ENCODE measurements at regions not wholly inside any gene's neighbourhood (a gene's known extent, or its start where the extent isn't known, plus 50 kb on each side); places are given as distances from the start of the nearest gene placed in this dataset.
"Not testable (repeated sequence)": the region's sequence is repeated elsewhere in the genome, so short reads cannot be mapped to it uniquely, and the experiment has no call there.

- DNase-seq: no peak
Measured at GRCh38 chr6:68233623-68234022, 401.5 kb upstream of the ADGRB3 start.

DNA sequence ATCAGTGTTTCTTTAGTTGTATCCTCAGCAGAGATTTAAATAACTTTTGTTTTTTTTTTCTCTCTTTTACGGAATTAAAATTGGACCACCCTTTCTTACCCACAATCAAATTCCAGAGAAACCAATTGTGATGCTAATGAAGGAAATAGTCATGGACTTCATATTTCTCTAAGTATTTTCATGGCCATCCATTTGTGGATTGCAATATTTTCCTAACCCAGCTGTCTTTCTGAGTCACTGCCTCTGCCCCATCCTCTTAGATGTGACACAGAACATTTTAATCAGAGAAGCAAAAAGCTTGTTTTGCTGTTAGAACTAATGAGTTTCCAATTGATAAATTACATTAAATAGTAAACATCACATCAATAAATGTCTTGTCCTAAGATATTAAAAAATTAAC, 405.5 kb upstream of the ADGRB3 start:
- DNase-seq: no peak

- peak; percentile 5 for DNase-seq
Measured at GRCh38 chr6:68226460-68226859, 408.6 kb upstream of the ADGRB3 start.

GRCh38 chr6:68225729-68226128, 409.4 kb upstream of the ADGRB3 start:
- DNase-seq: no peak

DNA sequence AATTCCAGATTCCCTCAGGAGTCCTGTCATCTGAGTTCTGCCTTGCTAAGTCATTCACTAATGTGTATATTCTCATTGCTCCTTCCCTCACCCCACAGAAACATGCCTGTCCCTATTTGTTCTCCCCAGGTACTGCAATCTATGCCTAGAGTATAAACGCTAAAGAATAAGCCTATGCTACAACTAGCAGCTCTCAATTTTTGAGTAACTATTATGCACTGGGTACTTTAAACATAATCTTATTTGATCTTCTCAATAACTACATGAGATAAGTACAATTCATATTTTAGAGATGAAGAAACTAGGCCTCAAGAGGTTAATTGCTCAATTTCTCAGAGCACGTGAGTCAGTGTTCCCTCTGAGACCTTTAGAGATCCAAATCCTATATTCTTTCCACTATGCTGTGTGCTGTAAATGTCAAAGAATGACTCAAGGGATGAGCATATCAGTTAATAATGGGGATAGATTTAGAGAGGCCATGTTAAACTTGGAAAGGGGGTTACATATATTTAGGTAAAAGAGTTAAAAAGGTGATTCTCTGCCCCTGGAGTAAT, 423.8 kb upstream of the ADGRB3 start:
- no peak for DNase-seq

- not testable (repeated sequence) for DNase-seq
Measured at GRCh38 chr6:68207612-68208011, 427.5 kb upstream of the ADGRB3 start.

DNA sequence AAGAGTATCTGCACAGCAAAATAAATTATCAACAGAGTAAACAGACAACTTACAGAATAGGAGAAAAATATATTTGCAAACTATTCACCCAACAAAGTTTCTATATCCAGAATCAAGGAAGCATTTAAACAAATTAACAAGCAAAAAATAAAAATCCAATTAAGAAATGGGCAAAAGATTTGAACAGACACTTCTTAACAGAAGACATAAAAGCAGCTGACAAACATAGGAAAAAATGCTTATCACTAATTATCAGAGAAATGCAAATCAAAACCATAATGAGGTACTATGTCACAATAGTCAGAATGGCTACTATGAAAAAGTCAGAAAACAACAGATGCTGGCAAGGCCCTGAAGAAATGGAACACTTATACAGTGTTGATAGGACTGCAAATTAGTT, 434.2 kb upstream of the ADGRB3 start:
- no peak for DNase-seq

- DNase-seq: no peak
Measured at GRCh38 chr6:68197356-68197755, 437.7 kb upstream of the ADGRB3 start.

DNA sequence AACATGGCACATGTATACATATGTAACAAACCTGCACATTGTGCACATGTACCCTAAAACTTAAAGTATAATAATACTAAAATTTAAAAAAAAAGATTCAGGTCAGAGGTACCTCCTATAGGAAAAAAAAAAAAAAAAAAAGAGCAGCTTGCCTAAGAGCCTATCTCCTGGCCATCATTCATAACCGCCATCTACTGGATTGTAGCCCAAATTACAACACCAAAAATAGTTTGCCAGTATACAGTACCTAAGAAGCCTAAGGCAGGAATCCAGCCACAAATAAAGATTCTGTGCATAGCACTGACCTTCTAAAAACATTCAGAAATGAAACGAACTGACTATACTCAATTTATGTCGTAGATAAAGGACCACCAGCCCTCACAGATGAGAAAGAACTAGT, 438.4 kb upstream of the ADGRB3 start:
- peak; percentile 1 for DNase-seq

GRCh38 chr6:68195753-68196152, 439.3 kb upstream of the ADGRB3 start:
- DNase-seq: not testable (repeated sequence)

- no peak for DNase-seq
Measured at GRCh38 chr6:68194846-68195478, 440.1 kb upstream of the ADGRB3 start.

DNA sequence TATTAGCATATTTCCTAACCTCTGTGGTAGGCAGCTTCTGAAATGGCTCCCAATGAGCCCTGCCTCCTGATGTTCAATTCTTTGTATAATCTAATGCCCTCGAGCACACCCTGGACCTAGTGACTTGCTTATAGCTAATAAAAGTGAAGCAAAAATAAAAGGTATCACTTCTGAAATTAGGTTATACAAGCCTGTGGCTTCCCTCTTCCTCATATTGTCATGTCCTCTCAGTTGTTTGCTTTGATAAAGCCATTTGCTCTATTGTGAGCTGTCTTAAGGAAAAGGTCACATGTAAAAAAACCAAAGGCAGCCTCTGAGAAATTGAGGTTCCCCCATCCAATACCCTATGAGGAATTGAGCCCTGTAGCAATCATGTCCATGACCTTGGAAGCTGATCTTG, 442.1 kb upstream of the ADGRB3 start:
- DNase-seq: no peak

GRCh38 chr6:68189217-68189815, 445.8 kb upstream of the ADGRB3 start:
- no peak for DNase-seq

DNA sequence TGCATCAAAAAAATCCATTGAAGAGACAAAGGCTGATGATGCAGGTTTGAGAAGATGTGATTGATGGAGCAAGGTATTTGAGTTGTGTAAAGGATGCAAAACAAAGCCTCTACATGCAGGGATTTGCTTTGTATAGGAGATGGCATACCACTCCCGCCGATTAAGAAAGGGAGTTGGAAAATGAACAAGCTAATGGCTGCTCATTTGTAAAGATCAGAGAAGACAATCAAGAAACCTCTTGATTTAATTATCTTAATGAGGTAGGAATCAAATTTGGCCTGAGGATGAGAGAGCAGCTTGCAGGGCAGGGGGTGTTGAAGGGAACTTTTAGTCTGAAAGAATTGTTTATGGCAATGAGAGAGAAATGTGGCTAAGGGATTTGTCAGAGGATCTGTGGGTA, 448.2 kb upstream of the ADGRB3 start:
- no peak for DNase-seq

DNA sequence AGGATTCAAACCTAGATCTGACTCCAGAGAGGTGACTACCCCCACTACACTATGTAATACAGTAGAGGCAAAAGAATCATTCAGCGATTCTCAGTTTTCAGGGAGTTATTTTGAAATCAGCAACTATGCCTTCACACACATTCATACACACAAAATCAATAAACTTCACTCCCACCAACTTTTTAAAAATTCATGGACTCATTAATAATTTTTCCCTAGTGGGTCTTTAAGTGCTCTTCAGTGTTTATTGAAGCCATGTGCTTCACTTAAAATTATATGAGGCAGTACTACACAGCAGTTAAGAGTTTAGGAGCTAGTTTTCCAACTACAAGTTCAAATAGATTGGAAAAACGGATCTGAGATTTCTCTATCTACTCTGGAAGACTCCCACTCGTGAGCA, 452.7 kb upstream of the ADGRB3 start:
- no peak for DNase-seq

DNA sequence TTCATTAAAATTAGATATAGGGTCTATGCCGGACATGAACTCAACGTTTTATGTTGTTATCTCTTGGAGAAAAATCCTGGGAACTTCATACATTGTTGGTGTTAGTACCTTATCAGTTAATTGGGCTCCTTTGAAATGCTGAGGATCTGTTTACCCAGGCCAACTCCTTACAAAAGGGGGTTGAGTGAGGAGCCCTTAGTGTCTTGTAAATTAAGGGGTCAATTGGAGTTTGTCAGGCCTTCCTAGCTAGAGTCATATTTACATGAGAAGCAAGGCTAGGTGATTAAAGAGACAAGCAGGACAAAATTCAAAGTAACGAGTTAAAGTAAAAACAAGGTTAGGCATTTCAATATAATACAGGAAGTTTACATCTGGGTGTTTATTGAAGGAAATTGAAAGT, 454.1 kb upstream of the ADGRB3 start:
- DNase-seq: not testable (repeated sequence)

- no peak for DNase-seq
Measured at GRCh38 chr6:68173616-68174015, 461.5 kb upstream of the ADGRB3 start.

DNA sequence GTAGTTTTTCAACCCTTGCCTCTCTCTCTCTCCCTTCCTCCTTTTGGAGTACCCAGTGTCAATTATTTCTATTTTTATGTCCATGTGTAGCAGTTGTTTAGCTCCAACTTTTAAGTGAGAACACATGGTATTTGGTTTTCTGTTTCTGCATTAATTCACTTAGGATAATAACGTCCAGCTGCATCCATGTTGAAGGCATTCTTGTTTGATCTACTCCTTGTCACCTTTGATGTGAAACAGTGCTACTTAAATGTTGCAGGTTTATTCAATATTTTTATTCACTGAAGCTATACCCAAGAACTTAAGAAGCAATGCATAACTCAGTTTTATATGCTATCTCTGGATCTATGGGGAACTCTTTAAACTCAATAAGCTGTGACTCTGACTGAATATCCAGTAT, 465.2 kb upstream of the ADGRB3 start:
- no peak for DNase-seq

DNA sequence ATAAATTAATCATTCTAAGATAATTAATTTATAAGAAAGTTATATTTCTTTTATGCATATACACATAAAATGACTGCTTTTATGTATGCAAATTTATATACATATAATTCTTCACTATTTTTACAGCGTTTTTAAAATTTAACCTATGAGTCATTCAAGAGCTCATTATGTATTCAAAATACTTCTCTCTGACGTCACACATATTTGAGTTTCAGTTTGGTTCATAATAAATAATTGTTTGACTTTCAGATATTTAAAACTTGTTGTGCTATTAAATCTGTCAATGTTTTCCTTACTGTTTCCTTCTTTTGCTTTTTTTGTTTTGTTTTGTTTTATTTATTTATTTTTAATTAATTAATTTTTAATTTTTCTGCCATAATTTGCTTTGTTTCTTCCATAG, 467.5 kb upstream of the ADGRB3 start:
- no peak for DNase-seq

- not testable (repeated sequence) for DNase-seq
Measured at GRCh38 chr6:68160812-68161211, 474.3 kb upstream of the ADGRB3 start.

GRCh38 chr6:68160348-68160747, 474.7 kb upstream of the ADGRB3 start:
- no peak for DNase-seq

DNA sequence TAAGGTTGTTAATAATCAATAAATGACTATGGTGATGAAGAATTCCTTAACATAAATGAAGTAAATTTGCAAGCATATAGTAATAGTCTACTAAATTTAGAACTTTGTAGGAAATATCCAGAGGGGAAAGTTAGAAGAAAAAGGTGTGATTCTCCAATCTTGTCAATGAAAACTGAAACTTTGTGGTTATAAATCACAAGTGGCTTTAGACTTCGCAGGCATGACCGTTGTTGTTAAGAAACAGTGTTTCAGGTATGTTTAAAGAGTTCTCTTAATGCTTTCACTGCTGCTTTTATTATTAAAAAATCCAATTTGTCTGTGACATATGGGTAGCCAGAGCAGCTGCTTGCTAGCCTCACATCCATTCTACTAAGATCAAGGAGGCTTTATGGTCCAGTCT, 475.6 kb upstream of the ADGRB3 start:
- no peak for DNase-seq

GRCh38 chr6:68158256-68158655, 476.8 kb upstream of the ADGRB3 start:
- DNase-seq: no peak

DNA sequence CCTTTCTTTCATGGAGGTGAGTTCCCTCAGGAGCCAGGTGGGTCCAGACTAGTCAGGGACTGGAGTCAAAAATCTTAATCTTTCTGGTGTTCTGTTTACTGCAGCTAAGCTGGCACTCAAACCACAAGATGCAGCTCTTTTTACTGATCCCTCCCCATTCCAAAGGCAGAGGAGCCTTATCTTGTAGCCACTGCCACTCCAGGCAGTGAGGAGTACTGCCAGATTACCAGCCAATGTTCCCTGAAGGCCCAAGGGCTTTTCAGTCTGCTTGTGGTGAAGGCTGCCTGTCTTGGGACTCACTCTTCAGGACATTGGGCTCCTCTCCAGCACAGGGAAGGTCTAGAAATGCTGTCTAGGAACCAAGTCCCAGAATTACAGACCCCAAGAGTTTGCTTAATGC, 490.4 kb upstream of the ADGRB3 start:
- DNase-seq: no peak

DNA sequence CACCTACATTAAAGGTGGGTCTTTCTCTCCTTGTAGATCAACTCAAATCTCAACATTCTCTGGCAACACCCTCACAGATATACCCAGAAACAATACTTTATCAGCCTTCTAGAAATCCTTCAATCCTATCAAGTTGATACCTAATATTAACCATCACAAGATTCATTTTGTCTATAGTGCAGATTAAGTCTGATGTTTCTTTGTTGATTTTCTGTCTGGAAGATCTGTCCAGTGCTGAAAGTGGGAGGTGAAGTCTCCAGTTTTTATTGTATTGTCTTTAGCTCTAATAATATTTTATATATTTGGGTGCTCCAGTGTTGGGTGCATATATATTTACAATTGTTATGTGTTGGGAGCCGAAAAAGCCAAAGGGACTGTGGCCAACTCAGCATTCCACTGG, 493.9 kb upstream of the ADGRB3 start:
- DNase-seq: no peak
